Keratinocyte (primary cell): ENCODE measurements at regions not wholly inside any gene's neighbourhood (a gene's known extent, or its start where the extent isn't known, plus 50 kb on each side); places are given as distances from the start of the nearest gene placed in this dataset.

Experiments used
- DNase-seq: peaks from one replicate; pipeline ENCODE4 v3.0.0-alpha.2; 2011; ENCODE audit warnings: low read depth, missing footprints, low spot score
- FAIRE-seq: peaks from 2 replicates; lab custom pipeline; 2011; peaks lifted over from hg19 to GRCh38; lab: Jason Lieb, UNC
- H2AFZ ChIP-seq: 2 replicates; pipeline ENCODE4 v1.6.0; 2012; ENCODE audit warnings: low read length, control low read depth, inconsistent platforms; ENCODE audit not compliant: control insufficient read depth
- H3K27ac ChIP-seq: 2 replicates; pipeline ENCODE4 v1.5.1; 2011; ENCODE audit warnings: low read length; ENCODE audit not compliant: control insufficient read depth, insufficient read depth
- H3K27me3 ChIP-seq: 3 replicates; pipeline ENCODE4 v1.6.0; 2011; ENCODE audit warnings: low read length; ENCODE audit not compliant: control insufficient read depth, insufficient read depth; ENCODE audit errors: extremely low read depth
- H3K36me3 ChIP-seq, 2 experiments: 2 replicates in 1 of 2; 3 replicates in 1 of 2; pipeline ENCODE4 v1.5.1; 2011; ENCODE audit warnings: low read length in 2 of 2, mild to moderate bottlenecking in 1 of 2; ENCODE audit not compliant: control insufficient read depth in 2 of 2, insufficient read depth in 2 of 2; ENCODE audit errors: extremely low read depth in 1 of 2
- H3K4me1 ChIP-seq: 3 replicates; pipeline ENCODE4 v1.5.1; 2011; ENCODE audit warnings: low read length; ENCODE audit not compliant: control insufficient read depth, insufficient read depth; ENCODE audit errors: extremely low read depth
- H3K4me2 ChIP-seq: 3 replicates; pipeline ENCODE4 v1.6.0; 2011; ENCODE audit warnings: low read depth, low read length; ENCODE audit not compliant: control insufficient read depth, insufficient read depth; ENCODE audit errors: extremely low read depth
- H3K4me3 ChIP-seq, 3 experiments: fragments of 200-600 bp in 1 of 3; sonication (generic) in 1 of 3; 2 replicates in 2 of 3; 3 replicates in 1 of 3; pipeline ENCODE4 v1.5.1; 2011 to 2016; ENCODE audit warnings: low read length in 3 of 3, mild to moderate bottlenecking in 3 of 3, control low read depth in 2 of 3, inconsistent platforms in 1 of 3, low read depth in 1 of 3, mixed read lengths in 1 of 3, mixed run types in 1 of 3, moderate library complexity in 1 of 3; ENCODE audit not compliant: control insufficient read depth in 2 of 3, insufficient read depth in 2 of 3; ENCODE audit errors: extremely low read depth in 1 of 3
- H3K79me2 ChIP-seq: 2 replicates; pipeline ENCODE4 v1.6.0; 2012; ENCODE audit warnings: low read length; ENCODE audit not compliant: control insufficient read depth, insufficient read depth
- H3K9ac ChIP-seq: 3 replicates; pipeline ENCODE4 v1.6.0; 2011; ENCODE audit warnings: low read length; ENCODE audit not compliant: control insufficient read depth, insufficient read depth; ENCODE audit errors: extremely low read depth
- H3K9me1 ChIP-seq: 3 replicates; pipeline ENCODE4 v1.6.0; 2011; ENCODE audit warnings: low read length; ENCODE audit not compliant: control insufficient read depth, insufficient read depth; ENCODE audit errors: extremely low read depth
- H3K9me3 ChIP-seq: 2 replicates; pipeline ENCODE4 v1.5.1; 2012; ENCODE audit warnings: low read depth, low read length; ENCODE audit not compliant: control insufficient read depth
- H4K20me1 ChIP-seq: 3 replicates; pipeline ENCODE4 v1.6.0; 2011; ENCODE audit warnings: low read length; ENCODE audit not compliant: control insufficient read depth, insufficient read depth; ENCODE audit errors: extremely low read depth
- CTCF ChIP-seq, 3 experiments: IDR thresholded peaks in 1 of 3; conservative IDR thresholded peaks in 1 of 3; optimal IDR thresholded peaks in 1 of 3; 2 replicates in 2 of 3; 3 replicates in 1 of 3; pipeline versions ENCODE3 to v1.5.1; 2011; ENCODE audit warnings: low read length in 3 of 3, mild to moderate bottlenecking in 3 of 3, moderate library complexity in 2 of 3, control low read depth in 1 of 3, inconsistent platforms in 1 of 3; ENCODE audit not compliant: insufficient read depth in 2 of 3; ENCODE audit errors: extremely low read depth in 1 of 3
- EZH2 ChIP-seq: IDR thresholded peaks from one replicate; pipeline ENCODE4 v1.6.1; 2012; ENCODE audit warnings: inconsistent platforms, mild to moderate bottlenecking, low read length, moderate library complexity
- dilution Hi-C: fragments of 300-500 bp; cut with MboI; formaldehyde crosslinking; loops from one replicate; pipeline ENCODE4 v1.7.0; 2020; ENCODE audit warnings: low sequenced_read_pairs; ENCODE audit not compliant: extremely low pct_ligation_motif_present

DNA sequence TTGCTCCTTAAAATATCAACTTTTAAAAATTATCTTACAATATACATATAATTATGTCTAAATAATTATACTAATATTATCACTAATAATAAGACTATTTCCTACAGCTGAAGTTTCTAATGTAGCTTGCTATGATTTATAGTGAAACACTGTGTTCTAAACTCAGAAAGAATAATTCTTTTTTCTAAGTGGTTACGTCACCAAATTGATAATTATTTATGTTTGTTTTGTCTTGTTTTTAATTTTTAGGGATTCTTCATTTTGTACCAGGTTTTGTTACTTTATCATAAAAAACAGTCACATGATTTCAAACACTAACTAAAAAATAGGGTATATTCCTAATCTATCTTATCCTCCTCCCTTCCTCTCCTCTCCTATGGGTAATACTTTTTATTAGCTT lies 662.1 kb downstream of the FRK start:
- Histone ChIP-seq H3K27ac (no peak overlapping the region), H2AFZ (no peak overlapping the region), H3K9ac (no peak overlapping the region), H3K4me1 (no peaks in the 10 kb centered on the region), H4K20me1 (no peaks in the 10 kb centered on the region), H3K4me2 (no peak overlapping the region), H3K9me1 (no peaks in the 10 kb centered on the region), H3K36me3 (no peaks in the 10 kb centered on the region), H3K4me3 (no peak overlapping the region), H3K9me3 (no peaks in the 10 kb centered on the region), H3K79me2 (no peaks in the 10 kb centered on the region), H3K27me3 (no peaks in the 10 kb centered on the region)
- TF ChIP-seq CTCF (optimal IDR thresholded peaks at IDR 0.05 in 1 of 3, IDR thresholded peaks at IDR 0.05 in 1 of 3, conservative IDR thresholded peaks at IDR 0.05 in 1 of 3; ENCODE audit: extremely low read depth in 1 of 3, insufficient read depth in 2 of 3, low read length in 3 of 3): no peak
- no peak for DNase-seq
- dilution Hi-C loops: no loop called here
- FAIRE-seq: no peak

DNA sequence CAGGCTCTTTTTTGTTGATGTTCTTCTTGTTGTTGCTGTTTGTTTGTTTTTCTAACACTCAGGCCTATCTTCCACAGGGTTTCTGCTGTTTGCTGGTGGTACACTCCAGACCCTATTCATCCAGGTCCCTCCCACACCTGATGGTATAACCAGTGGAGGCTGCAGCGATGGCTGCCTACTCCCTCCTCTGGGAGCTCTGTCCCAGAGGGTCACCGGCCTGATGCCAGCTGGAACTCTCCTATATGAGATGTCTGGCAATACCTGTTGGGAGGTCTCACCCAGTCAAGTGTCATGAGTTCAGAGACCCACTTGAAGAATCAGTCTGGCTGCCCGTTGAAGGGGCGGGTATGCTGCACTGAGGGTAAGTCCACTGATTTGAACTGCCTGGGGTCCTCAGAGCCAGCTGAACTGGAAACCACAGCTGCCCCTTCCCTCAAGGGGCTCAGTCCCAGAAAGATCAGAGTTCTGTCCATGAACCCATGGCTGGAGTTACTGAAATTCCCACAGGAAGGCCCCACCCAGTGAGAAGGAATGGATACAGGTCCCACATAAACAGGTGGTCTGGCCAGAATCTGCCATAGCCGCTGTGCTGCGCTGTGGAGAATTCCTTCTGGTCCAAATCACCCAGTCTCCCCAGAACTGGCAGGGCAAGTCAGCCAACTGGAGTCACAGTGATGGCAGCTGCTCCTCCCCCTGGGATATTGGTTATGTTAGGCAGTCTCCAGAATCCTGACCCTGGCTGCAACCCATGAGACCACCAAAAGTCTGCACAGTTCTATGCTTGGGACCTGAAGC lies 664.4 kb downstream of the FRK start:
- no peak for DNase-seq
- Histone ChIP-seq H2AFZ (no peak overlapping the region), H3K27ac (no peak overlapping the region), H3K27me3 (no peaks in the 10 kb centered on the region), H3K36me3 (no peaks in the 10 kb centered on the region), H4K20me1 (no peaks in the 10 kb centered on the region), H3K4me3 (no peak overlapping the region), H3K9me1 (no peaks in the 10 kb centered on the region), H3K9ac (no peak overlapping the region), H3K9me3 (no peaks in the 10 kb centered on the region), H3K79me2 (no peaks in the 10 kb centered on the region), H3K4me1 (no peaks in the 10 kb centered on the region), H3K4me2 (no peak overlapping the region)
- dilution Hi-C loops: no loop called here
- no peak for FAIRE-seq
- TF ChIP-seq CTCF (optimal IDR thresholded peaks at IDR 0.05 in 1 of 3, IDR thresholded peaks at IDR 0.05 in 1 of 3, conservative IDR thresholded peaks at IDR 0.05 in 1 of 3; ENCODE audit: extremely low read depth in 1 of 3, insufficient read depth in 2 of 3, low read length in 3 of 3) (no peak), EZH2 (no peak)
